ENCODE measurements at regions not wholly inside any gene's neighbourhood (a gene's known extent, or its start where the extent isn't known, plus 50 kb on each side); places are given as distances from the start of the nearest gene placed in this dataset.

DNA sequence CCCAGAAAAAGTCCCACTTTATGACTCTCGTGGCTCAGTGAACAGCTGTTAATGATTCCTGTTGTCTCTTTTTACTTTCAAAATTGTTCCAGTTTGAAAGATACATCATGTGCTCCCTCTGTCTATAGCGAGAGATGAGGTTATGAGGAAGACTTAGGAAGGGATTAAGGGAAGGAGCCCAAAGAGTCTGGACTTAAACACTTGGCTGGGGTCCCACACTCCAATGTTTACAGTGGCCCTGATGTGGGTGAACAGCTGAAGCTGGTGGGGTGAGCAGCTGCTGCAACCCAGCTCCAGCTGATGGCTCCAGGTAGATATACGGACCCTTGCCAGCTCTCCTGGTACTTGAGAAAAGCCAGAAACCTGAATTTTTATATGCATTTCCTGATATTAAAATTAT lies 84.5 kb upstream of the PLET1 start:
- TF ChIP-seq, protein P1, sequence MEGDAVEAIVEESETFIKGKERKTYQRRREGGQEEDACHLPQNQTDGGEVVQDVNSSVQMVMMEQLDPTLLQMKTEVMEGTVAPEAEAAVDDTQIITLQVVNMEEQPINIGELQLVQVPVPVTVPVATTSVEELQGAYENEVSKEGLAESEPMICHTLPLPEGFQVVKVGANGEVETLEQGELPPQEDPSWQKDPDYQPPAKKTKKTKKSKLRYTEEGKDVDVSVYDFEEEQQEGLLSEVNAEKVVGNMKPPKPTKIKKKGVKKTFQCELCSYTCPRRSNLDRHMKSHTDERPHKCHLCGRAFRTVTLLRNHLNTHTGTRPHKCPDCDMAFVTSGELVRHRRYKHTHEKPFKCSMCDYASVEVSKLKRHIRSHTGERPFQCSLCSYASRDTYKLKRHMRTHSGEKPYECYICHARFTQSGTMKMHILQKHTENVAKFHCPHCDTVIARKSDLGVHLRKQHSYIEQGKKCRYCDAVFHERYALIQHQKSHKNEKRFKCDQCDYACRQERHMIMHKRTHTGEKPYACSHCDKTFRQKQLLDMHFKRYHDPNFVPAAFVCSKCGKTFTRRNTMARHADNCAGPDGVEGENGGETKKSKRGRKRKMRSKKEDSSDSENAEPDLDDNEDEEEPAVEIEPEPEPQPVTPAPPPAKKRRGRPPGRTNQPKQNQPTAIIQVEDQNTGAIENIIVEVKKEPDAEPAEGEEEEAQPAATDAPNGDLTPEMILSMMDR (IDR thresholded peaks at IDR 0.05; ENCODE audit: low read depth, low read length, poor library complexity, severe bottlenecking): no peak
- no peak for TF ChIP-seq EZH2phosphoT487 (IDR thresholded peaks at IDR 0.05; ENCODE audit: borderline replicate concordance, low read length)
- no peak overlapping the region for H3K4me2 ChIP-seq (ENCODE audit: low read length)
- no peak overlapping the region for H3K27ac ChIP-seq (ENCODE audit: low read depth, low read length)
- H3K36me3 ChIP-seq (ENCODE audit: control insufficient read depth, low read length): no peaks in the 10 kb centered on the region
- no peaks in the 10 kb centered on the region for H3K4me1 ChIP-seq (ENCODE audit: control insufficient read depth, low read length)
- H3K9me3 ChIP-seq (ENCODE audit: control insufficient read depth, insufficient read depth, low read length): no peaks in the 10 kb centered on the region
- H3K4me3 ChIP-seq (ENCODE audit: low read length): no peak overlapping the region
- no peaks in the 10 kb centered on the region for H3K9me2 ChIP-seq (replicated peaks; ENCODE audit: control insufficient read depth, low read length)
- H3K27me3 ChIP-seq (ENCODE audit: control insufficient read depth, low read length): no peaks in the 10 kb centered on the region
- no peaks in the 10 kb centered on the region for H4K20me1 ChIP-seq (ENCODE audit: control insufficient read depth, insufficient read depth, low read depth, low read length)
- no peaks in the 10 kb centered on the region for H3F3A ChIP-seq (ENCODE audit: control insufficient read depth, insufficient read depth)
- no peaks in the 10 kb centered on the region for H3K79me2 ChIP-seq (ENCODE audit: control insufficient read depth, low read length)

DNA sequence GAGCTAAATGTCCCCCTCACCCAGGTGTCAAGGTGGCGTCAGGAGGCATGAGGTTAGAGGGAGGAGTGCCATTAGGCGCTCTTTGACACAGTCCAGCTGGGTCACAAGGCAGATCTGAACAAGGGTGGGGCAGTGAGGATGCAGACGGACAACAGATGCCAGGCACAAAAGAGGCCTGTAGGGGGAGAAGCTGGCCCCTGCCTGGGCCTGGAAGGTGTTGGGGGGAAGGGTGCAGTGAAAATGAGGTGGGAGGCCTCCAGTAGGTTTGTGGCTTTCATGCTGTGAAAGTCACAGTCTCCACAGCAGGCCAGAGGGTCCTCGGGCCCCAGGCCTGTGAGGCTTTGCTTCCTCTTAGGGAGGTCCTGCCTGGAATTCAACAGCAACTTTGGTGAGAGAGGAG lies 85.0 kb upstream of the PLET1 start:
- H3F3A ChIP-seq (ENCODE audit: control insufficient read depth, insufficient read depth): no peaks in the 10 kb centered on the region
- H3K36me3 ChIP-seq (ENCODE audit: control insufficient read depth, low read length): no peaks in the 10 kb centered on the region
- H3K9me2 ChIP-seq (replicated peaks; ENCODE audit: control insufficient read depth, low read length): no peaks in the 10 kb centered on the region
- no peaks in the 10 kb centered on the region for H3K4me1 ChIP-seq (ENCODE audit: control insufficient read depth, low read length)
- no peak overlapping the region for H3K27ac ChIP-seq (ENCODE audit: low read depth, low read length)
- no peak overlapping the region for H3K4me2 ChIP-seq (ENCODE audit: low read length)
- H3K79me2 ChIP-seq (ENCODE audit: control insufficient read depth, low read length): no peaks in the 10 kb centered on the region
- no peak overlapping the region for H3K4me3 ChIP-seq (ENCODE audit: low read length)
- no peaks in the 10 kb centered on the region for H4K20me1 ChIP-seq (ENCODE audit: control insufficient read depth, insufficient read depth, low read depth, low read length)
- TF ChIP-seq EZH2phosphoT487 (IDR thresholded peaks at IDR 0.05; ENCODE audit: borderline replicate concordance, low read length): no peak
- TF ChIP-seq, protein P1 (IDR thresholded peaks at IDR 0.05; ENCODE audit: low read depth, low read length, poor library complexity, severe bottlenecking): no peak
- H3K9me3 ChIP-seq (ENCODE audit: control insufficient read depth, insufficient read depth, low read length): no peaks in the 10 kb centered on the region
- no peaks in the 10 kb centered on the region for H3K27me3 ChIP-seq (ENCODE audit: control insufficient read depth, low read length)

DNA sequence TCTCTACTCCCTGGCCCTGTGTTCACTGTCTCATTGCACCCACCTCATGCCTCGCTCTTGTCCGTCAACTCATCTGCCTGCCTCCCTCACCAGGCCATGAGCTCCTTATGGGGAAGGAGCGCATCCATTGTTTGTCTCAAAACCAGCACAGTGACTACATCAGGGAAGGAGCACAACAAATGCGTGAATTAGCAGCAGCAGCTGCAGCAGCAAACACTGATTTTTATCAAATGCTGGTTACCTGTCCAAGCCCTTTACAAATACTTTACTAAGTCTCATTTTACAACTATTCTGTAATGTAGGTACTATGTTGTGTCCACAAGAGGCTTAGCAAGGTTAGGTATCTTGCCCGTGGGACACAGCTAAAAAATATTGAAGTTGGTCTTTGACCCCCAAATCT lies 85.9 kb upstream of the PLET1 start:
- no peaks in the 10 kb centered on the region for H3K4me1 ChIP-seq (ENCODE audit: control insufficient read depth, low read length)
- H3K79me2 ChIP-seq (ENCODE audit: control insufficient read depth, low read length): no peaks in the 10 kb centered on the region
- H4K20me1 ChIP-seq (ENCODE audit: control insufficient read depth, insufficient read depth, low read depth, low read length): no peaks in the 10 kb centered on the region
- H3F3A ChIP-seq (ENCODE audit: control insufficient read depth, insufficient read depth): no peaks in the 10 kb centered on the region
- H3K36me3 ChIP-seq (ENCODE audit: control insufficient read depth, low read length): no peaks in the 10 kb centered on the region
- H3K9me2 ChIP-seq (replicated peaks; ENCODE audit: control insufficient read depth, low read length): no peaks in the 10 kb centered on the region
- H3K9me3 ChIP-seq (ENCODE audit: control insufficient read depth, insufficient read depth, low read length): no peaks in the 10 kb centered on the region
- H3K27ac ChIP-seq (ENCODE audit: low read depth, low read length): no peak overlapping the region
- no peak overlapping the region for H3K4me2 ChIP-seq (ENCODE audit: low read length)
- H3K27me3 ChIP-seq (ENCODE audit: control insufficient read depth, low read length): no peaks in the 10 kb centered on the region
- TF ChIP-seq EZH2phosphoT487 (IDR thresholded peaks at IDR 0.05; ENCODE audit: borderline replicate concordance, low read length): no peak
- TF ChIP-seq, protein P1 (IDR thresholded peaks at IDR 0.05; ENCODE audit: low read depth, low read length, poor library complexity, severe bottlenecking): no peak
- H3K4me3 ChIP-seq (ENCODE audit: low read length): no peak overlapping the region

Measured in DOHH2 (cell line).